SK-N-MC (cell line): ENCODE measurements at regions not wholly inside any gene's neighbourhood (a gene's known extent, or its start where the extent isn't known, plus 50 kb on each side); places are given as distances from the start of the nearest gene placed in this dataset.

Experiments used
- EZH2 ChIP-seq: fragments of 200-600 bp; sonication (generic); IDR thresholded peaks from one replicate; pipeline ENCODE4 v1.6.1; 2017; ENCODE audit warnings: antibody characterized with exemption
- POLR2AphosphoS5 ChIP-seq: IDR thresholded peaks from 2 replicates; pipeline ENCODE4 v1.6.1; 2012; ENCODE audit warnings: mild to moderate bottlenecking, low read depth, low read length, borderline replicate concordance

DNA sequence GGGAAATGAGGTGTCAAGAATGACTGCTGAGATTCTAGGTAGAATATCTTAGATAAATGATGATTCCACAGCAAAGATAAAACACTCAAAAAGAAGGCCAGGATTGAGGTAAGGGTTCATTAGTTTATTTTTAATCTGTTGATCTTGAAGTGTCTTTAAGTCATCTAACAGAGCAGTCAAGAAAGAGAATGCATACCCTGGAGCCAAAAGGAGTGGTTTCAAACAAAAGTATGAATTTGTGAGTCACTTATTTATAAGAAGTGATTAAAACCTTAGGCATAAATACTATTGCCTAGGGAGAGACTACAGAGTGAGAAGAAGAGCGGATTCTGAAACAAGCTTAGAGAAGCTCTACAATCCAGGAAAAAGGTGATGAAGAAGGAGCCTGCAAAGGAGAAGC is 541.0 kb downstream of the DTWD2 start:
- TF ChIP-seq EZH2 (no peak), POLR2AphosphoS5 (no peak)
